DND-41 (cell line): ENCODE measurements at regions not wholly inside any gene's neighbourhood (a gene's known extent, or its start where the extent isn't known, plus 50 kb on each side); places are given as distances from the start of the nearest gene placed in this dataset.

Experiments used
- ATAC-seq: fragments of 200-7000 bp; cut with Tn5 transposase; 3 replicates; pipeline ENCODE4 v1.9.1; 2021; ENCODE audit warnings: low read depth; ENCODE audit not compliant: insufficient read depth
- DNase-seq: peaks from one replicate; pipeline ENCODE4 v3.0.0-alpha.2; 2020
- H2AFZ ChIP-seq: 2 replicates; pipeline ENCODE4 v1.6.0; 2012; ENCODE audit warnings: low read depth, low read length
- H3K27ac ChIP-seq: 2 replicates; pipeline ENCODE4 v1.5.1; 2012; ENCODE audit warnings: low read length, inconsistent platforms
- H3K27me3 ChIP-seq: fragments of 200-600 bp; sonication (generic); 2 replicates; pipeline ENCODE4 v1.6.0; 2012; ENCODE audit warnings: low read length, mild to moderate bottlenecking, inconsistent platforms; ENCODE audit not compliant: insufficient read depth, poor library complexity
- H3K36me3 ChIP-seq: 2 replicates; pipeline ENCODE4 v1.5.1; 2012; ENCODE audit warnings: low read length, inconsistent platforms; ENCODE audit not compliant: insufficient read depth
- H3K4me1 ChIP-seq: 2 replicates; pipeline ENCODE4 v1.5.1; 2012; ENCODE audit warnings: mild to moderate bottlenecking, low read length; ENCODE audit not compliant: insufficient read depth
- H3K4me2 ChIP-seq: 2 replicates; pipeline ENCODE4 v1.6.0; 2012; ENCODE audit warnings: mild to moderate bottlenecking, moderate library complexity, low read length, inconsistent platforms; ENCODE audit not compliant: insufficient read depth
- H3K4me3 ChIP-seq, 2 experiments: fragments of 200-600 bp in 1 of 2; shearing (Covaris generic) in 1 of 2; 2 replicates each; pipeline ENCODE4 v1.5.1; 2012 to 2016; ENCODE audit warnings: inconsistent platforms in 2 of 2, low read length in 2 of 2, mild to moderate bottlenecking in 2 of 2, low read depth in 1 of 2, moderate library complexity in 1 of 2
- H3K79me2 ChIP-seq: 2 replicates; pipeline ENCODE4 v1.6.0; 2012; ENCODE audit warnings: low read length, inconsistent platforms; ENCODE audit not compliant: insufficient read depth
- H3K9ac ChIP-seq: 2 replicates; pipeline ENCODE4 v1.6.0; 2012; ENCODE audit warnings: low read depth, mild to moderate bottlenecking, inconsistent platforms, low read length, moderate library complexity
- H3K9me3 ChIP-seq: 2 replicates; pipeline ENCODE4 v1.5.1; 2012; ENCODE audit warnings: low read length, moderate library complexity, mild to moderate bottlenecking, inconsistent platforms; ENCODE audit not compliant: insufficient read depth, severe bottlenecking
- H4K20me1 ChIP-seq: 2 replicates; pipeline ENCODE4 v1.6.0; 2012; ENCODE audit warnings: low read length; ENCODE audit not compliant: insufficient read depth
- EZH2 ChIP-seq: IDR thresholded peaks from 3 replicates; pipeline ENCODE4 v1.6.1; 2012; ENCODE audit warnings: borderline replicate concordance, low read depth, mild to moderate bottlenecking, moderate library complexity, low read length, inconsistent platforms; ENCODE audit not compliant: severe bottlenecking
- TF ChIP-seq, protein P1 (sequence below): IDR thresholded peaks from 2 replicates; pipeline ENCODE4 v1.5.1; 2012; ENCODE audit warnings: borderline replicate concordance, low read length, moderate library complexity, mild to moderate bottlenecking; ENCODE audit not compliant: poor library complexity, severe bottlenecking; ENCODE audit errors: extremely low read depth

DNA sequence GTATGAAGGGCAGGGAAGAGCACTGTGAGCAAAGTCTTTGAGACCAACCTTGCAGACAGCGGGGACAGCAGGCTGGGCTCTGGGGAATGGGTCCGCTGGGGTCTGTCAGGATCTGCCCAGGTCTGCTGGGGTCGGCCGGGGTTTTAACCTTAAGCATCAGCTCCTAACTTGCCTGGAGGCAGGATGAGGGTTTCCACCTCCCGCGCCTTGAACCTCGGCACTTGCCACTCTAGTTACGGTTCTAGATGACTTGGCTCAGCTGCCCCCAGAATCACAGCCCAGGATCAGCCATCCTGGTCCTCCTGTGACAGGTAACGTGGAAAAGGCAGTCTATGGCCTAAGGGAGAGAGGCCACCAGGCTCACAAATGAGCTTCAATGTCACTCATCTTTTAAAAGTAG is 50.4 kb upstream of the CACUL1 start:
- TF ChIP-seq EZH2, result no peak
- TF ChIP-seq, protein P1, sequence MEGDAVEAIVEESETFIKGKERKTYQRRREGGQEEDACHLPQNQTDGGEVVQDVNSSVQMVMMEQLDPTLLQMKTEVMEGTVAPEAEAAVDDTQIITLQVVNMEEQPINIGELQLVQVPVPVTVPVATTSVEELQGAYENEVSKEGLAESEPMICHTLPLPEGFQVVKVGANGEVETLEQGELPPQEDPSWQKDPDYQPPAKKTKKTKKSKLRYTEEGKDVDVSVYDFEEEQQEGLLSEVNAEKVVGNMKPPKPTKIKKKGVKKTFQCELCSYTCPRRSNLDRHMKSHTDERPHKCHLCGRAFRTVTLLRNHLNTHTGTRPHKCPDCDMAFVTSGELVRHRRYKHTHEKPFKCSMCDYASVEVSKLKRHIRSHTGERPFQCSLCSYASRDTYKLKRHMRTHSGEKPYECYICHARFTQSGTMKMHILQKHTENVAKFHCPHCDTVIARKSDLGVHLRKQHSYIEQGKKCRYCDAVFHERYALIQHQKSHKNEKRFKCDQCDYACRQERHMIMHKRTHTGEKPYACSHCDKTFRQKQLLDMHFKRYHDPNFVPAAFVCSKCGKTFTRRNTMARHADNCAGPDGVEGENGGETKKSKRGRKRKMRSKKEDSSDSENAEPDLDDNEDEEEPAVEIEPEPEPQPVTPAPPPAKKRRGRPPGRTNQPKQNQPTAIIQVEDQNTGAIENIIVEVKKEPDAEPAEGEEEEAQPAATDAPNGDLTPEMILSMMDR, result no peak
- no peaks in the 10 kb centered on the region for H3K4me1 ChIP-seq
- H2AFZ ChIP-seq, result no peak overlapping the region
- ATAC-seq (no peak), DNase-seq (no peak)
- H3K27me3 ChIP-seq, result peaks cover 4% of the 10 kb centered on the region
- H3K9ac ChIP-seq, result no peak overlapping the region
- no peaks in the 10 kb centered on the region; the same call in 1 of the 2 replicates for H4K20me1 ChIP-seq
- no peaks in the 10 kb centered on the region for H3K36me3 ChIP-seq
- no peaks in the 10 kb centered on the region for H3K9me3 ChIP-seq
- H3K79me2 ChIP-seq, result no peaks in the 10 kb centered on the region
- H3K27ac ChIP-seq, result no peak overlapping the region
- H3K4me2 ChIP-seq, result no peak overlapping the region
- H3K4me3 ChIP-seq, result no peak overlapping the region

DNA sequence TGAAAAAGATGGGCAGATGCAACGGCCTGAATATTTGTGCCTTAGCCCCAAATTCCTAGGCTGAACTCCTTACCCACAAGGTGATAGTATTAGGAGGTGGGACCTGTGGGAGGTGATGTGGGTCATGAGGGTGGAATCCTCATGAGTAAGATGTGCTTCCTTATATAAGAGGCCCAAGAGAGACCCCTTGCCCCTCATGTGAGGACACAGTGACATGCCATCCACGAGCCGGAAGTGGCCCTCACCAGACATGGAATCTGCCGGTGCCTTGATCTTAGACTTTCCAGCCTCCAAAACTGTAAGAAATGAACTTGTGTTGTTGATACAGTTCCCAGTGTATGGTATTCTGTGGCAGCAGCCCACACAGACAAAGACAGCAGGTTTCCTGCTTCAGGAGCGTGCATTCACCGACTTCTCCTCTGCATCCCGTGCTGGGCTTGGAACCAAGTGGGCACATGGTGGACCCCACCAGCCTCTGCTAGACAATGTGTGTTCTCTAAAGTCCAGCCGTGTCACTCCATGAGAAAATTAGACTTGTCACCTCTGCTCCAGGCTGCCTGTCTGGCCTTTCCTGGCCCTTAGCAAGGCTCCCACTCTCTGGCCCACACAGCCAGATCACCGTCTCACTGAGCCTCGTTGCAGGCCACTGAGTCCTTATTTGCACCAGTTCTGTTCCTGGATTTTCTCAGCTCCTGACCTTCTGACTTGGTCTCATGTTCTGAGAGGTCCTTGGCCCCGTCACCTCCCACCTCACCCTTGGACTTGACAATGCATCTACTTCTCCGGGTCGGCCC is 52.9 kb upstream of the CACUL1 start:
- H2AFZ ChIP-seq, result no peak overlapping the region
- H3K27ac ChIP-seq, result no peak overlapping the region
- ATAC-seq (no peak), DNase-seq (no peak)
- no peak overlapping the region for H3K9ac ChIP-seq
- H4K20me1 ChIP-seq, result no peaks in the 10 kb centered on the region; the same call in 1 of the 2 replicates
- no peaks in the 10 kb centered on the region for H3K27me3 ChIP-seq
- H3K4me3 ChIP-seq, result no peak overlapping the region
- H3K79me2 ChIP-seq, result no peaks in the 10 kb centered on the region
- H3K36me3 ChIP-seq, result no peaks in the 10 kb centered on the region
- no peak for TF ChIP-seq EZH2
- TF ChIP-seq, protein P1, result no peak
- no peak overlapping the region for H3K4me2 ChIP-seq
- no peaks in the 10 kb centered on the region for H3K9me3 ChIP-seq
- no peaks in the 10 kb centered on the region for H3K4me1 ChIP-seq

GRCh38 chr10:118808601-118809356 is 54.0 kb upstream of the CACUL1 start:
- H3K9ac ChIP-seq, result no peak overlapping the region
- H3K27me3 ChIP-seq, result peaks cover 3% of the 10 kb centered on the region
- H3K79me2 ChIP-seq, result no peaks in the 10 kb centered on the region
- no peak overlapping the region for H3K27ac ChIP-seq
- ATAC-seq (no peak), DNase-seq (no peak)
- no peaks in the 10 kb centered on the region for H3K9me3 ChIP-seq
- H3K4me2 ChIP-seq, result no peak overlapping the region
- TF ChIP-seq, protein P1, result no peak
- TF ChIP-seq EZH2, result no peak
- H4K20me1 ChIP-seq, result no peaks in the 10 kb centered on the region; the same call in 1 of the 2 replicates
- H3K36me3 ChIP-seq, result no peaks in the 10 kb centered on the region
- H3K4me3 ChIP-seq, result no peak overlapping the region
- no peak overlapping the region for H2AFZ ChIP-seq
- no peaks in the 10 kb centered on the region for H3K4me1 ChIP-seq
